CD4-positive, alpha-beta T cell treated with Interleukin-21 for 1 hour (primary cell): ENCODE measurements at regions not wholly inside any gene's neighbourhood (a gene's known extent, or its start where the extent isn't known, plus 50 kb on each side); places are given as distances from the start of the nearest gene placed in this dataset.

Source experiments
- DNase-seq: peaks from one replicate; pipeline ENCODE4 v3.0.0-alpha.2; 2020

DNA sequence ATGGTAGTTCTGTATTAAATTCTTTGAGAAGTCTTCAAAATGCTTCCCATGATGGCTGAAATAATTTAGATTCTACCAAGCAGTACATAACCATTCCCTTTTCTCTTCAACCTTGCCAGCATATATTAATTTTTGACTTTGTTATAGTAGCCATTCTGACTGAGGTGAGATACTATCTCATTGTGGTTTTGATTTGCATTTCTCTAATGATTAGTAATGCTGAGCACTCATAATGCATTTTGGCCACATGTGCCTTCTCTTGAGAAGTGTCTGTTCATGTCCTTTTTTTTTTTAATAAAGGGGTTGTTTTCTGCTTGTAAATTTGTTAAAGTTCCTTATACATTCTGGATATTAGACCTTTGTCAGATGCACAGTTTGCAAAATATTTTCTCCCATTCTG, 173.9 kb downstream of the CALCRL start:
- no peak for DNase-seq

DNA sequence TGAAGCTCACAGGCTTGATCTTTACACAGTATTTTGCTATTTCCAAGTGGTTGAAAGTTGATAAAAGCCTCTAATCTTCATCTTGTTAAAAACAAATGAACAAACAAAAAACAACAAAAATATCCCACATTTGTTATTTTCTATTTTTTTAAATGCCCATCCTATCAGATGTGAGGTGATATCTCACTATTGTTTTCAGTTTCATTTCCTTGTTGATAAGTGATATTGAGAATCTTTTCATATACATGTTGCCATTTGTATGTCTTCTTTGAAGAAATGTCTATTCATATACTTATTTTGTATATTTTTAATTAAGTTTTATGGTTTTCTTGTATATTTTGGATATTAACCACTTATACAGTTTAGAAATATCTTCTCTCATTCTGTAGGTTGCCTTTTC, 175.8 kb downstream of the CALCRL start:
- no peak for DNase-seq

DNA sequence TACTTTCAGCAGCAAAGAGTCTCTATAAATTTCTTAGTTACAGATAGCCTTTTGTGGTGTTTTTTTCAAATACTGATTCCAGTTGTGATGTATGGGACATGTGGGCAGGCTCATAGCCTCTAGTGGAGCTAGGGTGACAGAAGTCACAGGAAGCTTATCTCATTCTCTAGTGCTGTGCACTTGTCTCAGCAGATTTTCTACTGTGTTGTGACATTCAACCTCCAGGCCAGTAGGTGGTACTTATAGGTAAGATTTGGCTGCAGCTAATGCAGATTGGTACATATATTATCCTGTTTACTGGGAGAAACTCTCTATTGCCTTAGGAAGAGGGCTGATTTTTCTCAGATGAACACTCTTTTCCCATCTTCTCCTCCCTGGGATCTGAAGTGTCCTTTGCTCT, 176.2 kb downstream of the CALCRL start:
- no peak for DNase-seq

DNA sequence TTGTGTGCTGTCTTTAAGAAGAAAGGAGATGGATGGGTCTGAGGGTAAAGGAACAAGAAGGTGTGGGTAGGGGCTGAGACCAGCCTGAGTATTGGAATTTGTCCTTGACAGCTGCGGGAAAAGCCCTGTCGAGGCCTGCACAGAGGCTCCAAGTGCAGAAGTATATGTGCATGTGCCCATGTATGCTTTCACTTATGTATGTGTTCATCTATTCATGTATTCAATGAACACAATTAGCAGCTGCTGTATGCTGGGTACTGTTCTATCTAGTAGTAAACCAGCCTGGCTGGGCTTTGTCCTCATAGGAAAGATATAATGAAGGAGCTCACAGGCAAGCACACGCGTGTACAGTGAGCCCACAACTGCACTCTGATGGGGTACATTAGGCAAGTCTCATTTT, 181.4 kb downstream of the CALCRL start:
- DNase-seq = no peak

DNA sequence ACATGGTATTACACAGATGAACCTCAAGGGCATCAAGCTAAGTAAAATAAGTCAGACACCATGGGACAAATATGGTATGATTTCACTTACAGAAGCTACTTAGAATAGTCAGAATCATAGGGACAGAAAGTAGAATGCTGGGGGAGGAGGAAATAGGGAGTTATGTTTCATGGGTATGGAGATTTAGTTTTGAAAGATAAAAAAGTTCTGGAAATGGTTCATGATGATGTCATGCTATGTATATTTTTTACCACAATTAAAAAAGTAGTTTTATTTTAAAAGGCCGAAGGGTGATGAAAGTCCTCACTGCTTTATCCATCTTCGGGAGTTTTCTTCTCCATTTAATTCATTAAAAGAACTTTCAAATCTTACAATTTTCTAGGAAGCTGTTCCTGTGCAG, 181.9 kb downstream of the CALCRL start:
- DNase-seq = no peak

DNA sequence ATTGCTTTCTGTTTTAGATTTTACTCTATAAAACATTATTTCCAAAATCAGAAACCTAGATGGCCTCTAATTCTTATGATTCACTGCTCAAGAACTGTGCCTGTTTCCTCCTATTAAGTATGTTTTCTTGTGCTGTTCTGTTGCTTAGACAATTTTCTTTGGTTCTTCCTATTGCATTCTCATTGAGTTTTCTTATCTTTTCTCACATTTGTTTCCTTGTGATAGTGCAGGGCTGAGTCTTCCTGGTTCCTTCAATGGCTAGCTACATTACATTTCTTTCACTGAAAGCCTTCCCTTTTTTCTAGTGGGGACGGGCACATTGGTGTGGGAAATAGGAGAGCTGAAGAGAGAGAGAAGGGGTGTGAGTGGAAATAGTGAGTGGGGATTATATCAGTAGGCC, 183.4 kb downstream of the CALCRL start:
- no peak for DNase-seq

DNA sequence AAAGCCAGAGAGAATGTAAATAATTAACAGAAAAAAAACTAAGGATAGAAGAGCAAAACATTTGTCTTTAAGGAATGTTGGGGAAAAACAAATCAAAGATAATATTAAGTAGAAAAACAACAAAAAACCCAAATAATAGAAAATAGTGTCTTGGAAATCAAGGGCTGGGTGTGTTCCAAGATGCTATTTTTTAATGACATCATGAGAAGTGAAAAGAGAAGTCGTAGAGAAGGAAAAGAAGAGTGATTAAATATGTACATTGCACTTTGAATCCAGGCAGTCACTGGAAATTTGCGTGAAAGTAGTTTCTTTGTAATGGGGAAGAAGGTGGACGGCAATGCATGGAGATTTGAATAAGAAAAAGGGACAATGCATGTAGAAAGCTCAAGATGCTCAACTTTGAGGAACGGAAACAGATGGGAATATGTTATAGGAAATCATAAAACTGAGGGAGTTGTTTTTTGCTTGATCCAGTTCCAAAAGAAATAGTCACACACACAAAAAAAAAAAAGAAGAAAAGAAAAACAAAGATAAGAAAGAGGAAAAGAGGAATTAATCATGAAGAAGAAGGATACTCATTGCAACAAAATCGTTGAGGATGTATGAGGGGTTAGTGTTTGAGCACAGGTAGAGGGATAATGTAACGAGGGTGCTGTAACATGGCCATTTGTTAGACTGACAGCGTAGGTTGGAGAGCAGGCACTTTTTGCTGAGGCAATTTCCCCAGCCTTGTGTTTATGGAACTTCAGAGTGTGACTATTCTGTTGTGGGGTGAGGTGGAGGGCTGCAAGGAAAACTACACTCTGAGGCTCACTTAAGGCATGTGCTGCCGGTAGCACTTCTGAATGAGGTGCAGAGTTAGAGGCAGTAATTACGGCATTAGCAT, 184.1 kb downstream of the CALCRL start:
- no peak for DNase-seq

DNA sequence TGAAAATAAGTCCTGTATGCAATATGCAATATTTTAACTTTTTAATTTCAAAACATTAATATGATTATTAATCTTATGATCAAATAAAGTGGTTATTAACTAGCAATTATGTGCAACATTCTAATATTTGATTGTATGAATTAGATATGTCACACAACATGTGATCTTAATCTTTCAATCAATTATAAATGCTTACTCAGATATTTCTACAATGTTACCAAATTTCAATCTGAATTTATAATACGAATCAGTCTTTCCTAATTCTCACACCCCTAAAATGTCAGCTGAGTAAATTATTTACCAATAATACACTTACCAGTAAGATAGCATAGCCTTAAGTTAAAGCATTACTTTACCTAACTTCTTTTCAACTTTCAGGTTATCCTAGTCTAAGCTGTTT, 186.3 kb downstream of the CALCRL start:
- no peak for DNase-seq

DNA sequence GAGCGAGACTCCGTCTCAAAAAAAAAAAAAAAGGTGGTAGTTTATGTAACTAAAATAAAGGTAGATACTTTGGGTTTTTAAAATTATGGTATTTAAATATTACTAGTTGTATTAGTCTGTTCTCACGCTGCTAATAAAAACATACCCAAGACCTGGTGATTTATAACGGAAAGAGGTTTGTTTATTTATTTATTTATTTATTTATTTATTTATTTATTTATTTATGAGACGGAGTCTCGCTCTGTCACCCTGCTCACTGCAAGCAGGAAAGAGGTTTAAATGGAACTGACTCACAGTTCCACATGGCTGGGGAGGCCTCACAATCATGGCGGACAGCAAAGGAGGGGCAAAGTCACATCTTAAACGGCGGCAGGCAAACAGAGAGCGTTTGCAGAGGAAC, 196.0 kb downstream of the CALCRL start:
- DNase-seq = no peak

DNA sequence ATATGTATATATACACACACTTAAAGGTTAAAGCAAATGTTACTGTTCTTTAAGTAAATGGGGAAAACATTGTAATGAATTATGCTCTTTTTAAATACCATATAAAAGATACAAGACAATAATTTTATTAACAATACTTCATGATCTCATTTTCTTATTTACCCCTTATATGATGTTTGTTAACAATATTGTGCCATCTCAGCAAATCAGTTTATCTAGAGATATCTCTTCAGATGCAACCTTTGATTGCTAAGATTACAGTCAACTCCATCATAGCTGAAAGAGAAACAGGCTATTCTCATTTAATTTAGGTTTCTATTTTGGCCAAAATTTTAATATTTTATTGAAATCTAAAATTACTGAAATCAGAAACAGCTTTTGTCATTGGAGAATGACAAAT, 197.9 kb downstream of the CALCRL start:
- DNase-seq = no peak

DNA sequence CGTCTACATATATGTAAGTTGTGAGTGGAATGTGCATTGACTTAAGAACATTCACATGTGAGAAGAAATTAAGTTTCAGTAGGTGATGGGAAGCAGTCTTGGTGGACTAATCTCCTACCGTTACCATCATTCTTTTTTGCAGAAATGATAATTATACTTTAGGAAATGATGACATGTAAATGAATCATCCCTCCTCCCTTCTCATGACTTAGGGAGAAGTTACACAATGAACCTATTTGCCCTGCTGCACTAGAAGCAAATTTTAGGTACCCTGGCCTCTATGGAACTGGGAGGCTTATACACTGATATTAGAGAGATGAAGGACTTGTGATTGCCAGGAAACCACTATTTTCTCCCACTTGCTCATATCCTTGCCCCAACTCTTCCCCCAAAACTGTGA, 214.2 kb downstream of the CALCRL start:
- no peak for DNase-seq

DNA sequence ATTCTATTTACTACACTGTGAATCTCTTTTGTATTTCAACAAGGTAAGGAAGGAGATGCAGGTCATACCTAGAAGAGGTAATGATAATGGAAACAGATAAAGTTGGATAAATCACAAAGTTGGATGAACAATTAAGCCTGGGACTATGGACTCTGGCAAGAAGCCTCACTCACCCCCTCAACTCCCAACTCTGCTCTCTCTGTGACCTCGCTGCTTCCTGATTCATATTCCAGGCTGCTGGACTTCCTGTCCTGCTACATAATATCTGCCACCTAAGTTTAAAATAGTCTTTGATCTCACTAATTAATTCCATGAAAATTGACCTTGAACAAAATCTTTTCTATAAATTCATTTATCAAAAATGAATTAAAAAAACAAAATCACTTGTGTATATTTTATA, 215.3 kb downstream of the CALCRL start:
- DNase-seq = no peak

DNA sequence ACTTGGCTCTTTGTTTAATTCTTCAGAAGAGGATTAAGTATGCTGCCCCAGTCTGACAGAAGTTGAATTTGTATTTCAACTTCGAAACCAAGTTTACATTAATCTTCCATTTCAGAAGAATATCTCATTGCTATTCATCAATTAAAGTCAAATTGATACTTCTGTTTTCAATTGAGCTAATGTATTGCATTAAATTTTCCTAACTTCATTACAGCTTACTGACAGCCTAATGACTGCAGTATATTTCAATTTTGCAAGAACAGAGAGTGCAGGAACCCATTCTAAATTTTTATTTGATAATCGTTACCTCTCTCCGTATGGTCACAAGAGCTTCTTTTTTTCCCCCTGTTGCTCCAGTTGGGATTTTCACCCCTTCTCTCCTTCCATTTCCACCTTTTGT, 218.0 kb downstream of the CALCRL start:
- DNase-seq = no peak

DNA sequence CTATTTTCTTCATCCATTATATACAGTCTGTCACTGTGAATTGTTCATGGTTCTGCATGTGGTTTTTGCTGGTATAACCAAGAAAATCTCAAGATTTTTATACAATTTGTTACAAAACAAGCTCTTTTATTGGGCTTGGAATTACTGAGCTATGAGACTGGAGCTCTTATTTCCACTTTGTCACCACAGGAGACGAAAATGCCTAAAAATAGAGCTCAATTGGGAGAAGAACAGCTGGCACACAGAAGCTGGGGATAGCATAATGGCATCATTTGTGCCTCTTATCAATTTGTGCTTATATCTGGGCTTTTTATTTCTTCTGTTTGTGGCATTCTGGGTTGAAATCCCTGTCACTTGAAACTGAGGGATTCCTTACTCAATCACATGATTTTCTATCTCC, 219.1 kb downstream of the CALCRL start:
- no peak for DNase-seq

DNA sequence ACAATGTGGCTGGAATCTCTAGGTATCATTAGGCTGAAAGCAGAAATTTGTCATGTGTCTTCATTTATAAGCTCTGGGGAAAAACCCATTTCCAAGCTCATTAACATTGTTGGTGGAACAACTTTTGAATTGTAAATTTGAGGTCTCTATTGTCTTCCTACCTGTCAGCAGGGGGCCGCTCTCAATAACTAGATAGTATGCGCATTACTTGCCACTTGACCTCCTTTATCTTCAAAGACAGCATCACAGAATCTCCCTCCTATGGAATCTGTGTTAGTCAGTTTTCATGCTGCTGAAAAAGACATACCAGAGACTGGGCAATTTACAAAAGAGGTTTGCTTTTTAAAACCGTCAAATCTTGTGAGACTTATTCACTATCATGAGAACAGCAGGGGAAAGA, 223.1 kb downstream of the CALCRL start:
- no peak for DNase-seq

DNA sequence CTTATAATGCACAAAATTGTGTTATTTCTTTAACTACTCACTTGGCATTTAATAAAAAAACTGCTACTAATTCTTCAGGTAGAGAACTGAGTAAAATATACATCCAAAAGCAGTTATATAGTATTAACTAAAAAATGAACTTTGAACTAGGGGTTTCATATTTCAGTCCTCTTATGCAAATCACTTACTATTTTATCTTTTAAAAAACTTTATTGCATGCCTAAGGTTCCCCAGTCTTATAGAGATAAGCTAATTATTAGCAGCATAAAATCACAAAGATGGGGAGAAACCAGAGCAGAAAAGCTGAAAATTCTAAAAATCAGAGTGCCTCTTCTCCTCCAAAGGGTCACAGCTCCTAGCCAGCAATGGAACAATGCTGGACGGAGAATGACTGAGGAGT, 228.0 kb downstream of the CALCRL start:
- DNase-seq = no peak

DNA sequence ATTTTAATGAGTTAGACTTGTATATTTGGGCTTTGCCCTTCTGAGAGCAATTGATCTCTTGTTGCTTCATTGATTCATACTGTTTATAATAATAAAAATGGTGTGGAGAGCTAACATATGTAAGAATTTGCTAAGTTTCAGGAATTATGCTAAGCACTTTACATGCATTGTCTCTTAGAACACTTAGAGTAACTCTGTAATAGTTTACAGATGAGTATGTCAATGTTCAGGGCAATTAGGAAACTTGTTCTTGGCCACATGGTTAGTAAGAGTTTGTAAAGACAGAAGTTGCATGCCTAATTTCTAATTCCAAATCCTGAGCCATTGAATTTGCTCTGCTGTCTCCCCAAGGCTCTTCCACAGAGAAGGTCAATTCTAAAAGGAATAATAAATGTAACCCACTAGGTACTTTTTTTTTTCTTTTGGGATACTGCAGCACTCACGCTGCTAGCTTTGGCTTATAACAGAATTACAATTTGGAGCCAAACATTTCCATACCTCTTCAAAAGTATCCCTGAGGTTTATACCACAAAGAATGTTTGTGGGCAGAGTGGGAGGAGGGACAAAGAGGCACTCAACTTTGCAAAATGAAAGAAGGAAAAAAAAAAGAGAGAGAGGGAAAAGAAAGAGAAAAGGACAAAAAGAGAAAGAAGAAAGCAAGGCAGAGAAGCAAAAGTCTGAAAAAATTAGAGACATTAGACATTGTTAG, 232.4 kb downstream of the CALCRL start:
- DNase-seq = no peak

DNA sequence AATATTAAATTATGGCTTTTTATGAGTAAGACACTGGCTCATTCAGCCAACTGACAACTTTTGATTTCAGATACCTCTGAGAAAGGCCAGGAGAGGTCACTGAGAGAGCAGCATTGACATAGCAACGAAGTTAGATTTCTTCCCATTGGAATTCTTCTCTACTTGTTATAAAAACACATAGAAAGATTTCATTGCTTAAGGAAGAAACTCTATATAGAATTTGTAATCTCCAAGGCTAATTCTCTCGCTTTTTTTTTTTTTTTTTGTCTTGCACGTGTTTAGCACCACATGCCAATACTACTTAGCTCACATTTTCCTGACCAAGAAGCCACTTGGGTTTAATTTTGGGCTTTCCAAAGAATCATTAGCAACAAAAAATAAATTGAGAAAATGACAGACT, 233.7 kb downstream of the CALCRL start:
- no peak for DNase-seq

DNA sequence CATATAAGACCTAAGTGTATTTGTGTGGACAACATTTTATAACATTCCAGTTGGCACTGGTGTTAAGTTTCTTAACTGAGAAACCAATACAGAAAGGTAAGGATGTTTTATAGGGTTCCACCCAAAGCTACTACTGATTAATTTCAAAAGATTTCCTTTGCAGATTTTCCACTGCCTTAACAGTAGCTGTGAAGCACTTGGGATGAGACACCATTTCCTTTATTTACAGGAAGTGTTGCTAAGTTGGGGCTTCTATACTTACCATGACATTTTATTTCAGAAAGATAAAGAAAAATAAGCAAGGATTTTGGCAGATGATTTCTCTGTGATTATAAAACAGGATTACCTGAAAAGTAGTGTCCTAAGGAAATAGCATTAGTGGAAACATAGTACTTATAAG, 234.3 kb downstream of the CALCRL start:
- no peak for DNase-seq

DNA sequence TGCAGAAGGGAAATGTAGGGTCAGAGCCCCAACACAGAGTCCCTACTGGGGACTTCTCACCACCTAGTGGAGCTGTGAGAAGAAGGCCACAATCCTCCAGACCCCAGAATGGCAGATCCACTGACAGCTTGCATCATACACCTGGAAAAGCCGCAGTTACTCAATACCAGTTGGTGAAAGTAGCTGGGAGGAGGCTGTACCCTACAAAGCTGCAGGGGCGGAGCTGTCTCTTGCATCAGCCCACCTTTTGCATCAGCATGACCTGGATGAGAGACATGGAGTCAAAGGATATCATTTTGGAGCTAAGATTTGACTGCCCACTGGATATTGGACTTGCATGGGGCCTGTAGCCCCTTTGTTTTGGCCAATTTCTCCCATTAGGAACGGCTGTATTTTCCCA, 237.3 kb downstream of the CALCRL start:
- DNase-seq = no peak

DNA sequence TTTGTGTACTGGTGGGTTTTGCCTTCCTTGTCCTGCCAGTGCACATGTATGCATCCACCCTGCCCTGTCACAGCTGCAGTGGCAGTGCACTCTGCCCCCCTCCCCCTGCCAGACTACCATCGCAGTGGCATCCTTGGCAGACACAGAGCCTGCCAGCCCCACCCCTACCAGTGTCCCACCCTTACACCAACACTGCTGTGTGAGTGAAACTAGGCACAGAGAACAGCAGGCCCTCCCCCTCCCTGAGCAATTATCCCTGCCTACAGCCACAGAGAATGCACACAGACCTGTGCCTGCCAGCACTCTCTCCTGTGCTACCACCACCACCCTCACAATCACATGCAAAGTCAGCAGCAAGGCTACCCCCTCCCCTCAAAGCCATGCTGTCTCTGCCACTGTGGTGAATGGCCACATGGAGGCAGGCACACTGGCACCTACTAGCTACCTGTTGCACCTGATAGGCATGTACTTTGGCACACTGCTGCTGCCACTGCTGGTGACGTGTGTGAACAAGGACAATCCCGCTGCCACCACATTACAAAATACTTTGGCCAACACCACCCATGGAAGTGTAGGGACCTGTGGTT, 239.8 kb downstream of the CALCRL start:
- DNase-seq = no peak

DNA sequence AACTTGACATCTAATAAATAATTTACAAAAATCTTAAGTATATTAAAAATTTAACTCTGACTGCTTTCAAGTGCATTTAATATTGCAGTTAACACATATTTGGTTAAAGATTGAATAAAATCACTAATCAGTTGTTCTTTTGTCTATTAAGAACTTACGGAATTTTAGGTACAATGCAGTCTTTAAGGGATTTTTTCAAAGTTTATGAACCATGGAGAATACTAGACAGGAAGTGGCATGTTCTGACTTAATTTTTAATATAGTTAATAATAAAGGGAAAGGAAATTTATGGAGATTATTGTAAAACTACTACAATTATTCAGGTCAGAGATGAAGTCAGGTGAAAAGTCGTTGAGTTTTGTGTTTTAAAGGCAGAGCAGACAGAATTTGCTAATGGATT, 240.9 kb downstream of the CALCRL start:
- no peak for DNase-seq

DNA sequence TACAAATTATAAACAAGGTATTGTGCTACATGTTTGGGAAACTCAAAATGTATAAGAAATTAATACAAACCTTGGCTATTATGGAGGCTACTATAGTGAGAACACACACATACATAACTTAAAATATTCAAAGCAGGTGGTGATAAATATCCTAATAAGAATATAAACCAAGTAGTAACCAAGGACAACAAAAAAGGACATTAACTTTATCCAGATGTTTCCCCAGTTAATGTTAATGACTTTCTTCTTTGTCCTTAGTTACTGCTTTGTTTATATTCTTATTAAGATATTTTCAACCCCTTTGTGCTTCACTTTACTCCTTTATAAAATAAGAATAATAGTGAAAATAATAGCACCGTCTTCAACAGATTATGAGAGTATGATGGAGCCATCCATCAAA, 241.6 kb downstream of the CALCRL start:
- no peak for DNase-seq

DNA sequence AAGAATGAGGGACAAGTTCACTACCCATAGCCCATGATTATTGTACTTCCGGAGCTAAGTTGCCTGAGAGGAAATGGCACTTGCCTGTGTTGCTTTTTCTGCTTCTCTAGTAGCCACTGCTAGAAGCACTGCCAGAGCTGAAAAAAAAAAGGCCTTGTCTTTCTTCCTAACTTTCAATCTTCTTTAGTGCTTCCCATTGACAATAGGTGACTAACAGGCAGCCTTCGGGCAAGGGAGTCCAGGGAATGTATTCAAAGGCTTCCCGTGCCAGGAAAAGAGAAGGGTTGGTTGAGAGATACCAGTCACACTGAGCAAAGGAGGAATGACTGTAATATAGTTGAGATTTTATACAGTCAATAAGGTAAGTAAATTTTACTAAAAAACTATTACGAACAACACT, 242.0 kb downstream of the CALCRL start:
- DNase-seq = no peak
